ENCODE measurements at regions not wholly inside any gene's neighbourhood (a gene's known extent, or its start where the extent isn't known, plus 50 kb on each side); places are given as distances from the start of the nearest gene placed in this dataset.

- TF ChIP-seq, protein P1, sequence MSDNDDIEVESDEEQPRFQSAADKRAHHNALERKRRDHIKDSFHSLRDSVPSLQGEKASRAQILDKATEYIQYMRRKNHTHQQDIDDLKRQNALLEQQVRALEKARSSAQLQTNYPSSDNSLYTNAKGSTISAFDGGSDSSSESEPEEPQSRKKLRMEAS (CRISPR knock-in tag; IDR thresholded peaks at IDR 0.05), result no peak
- TF ChIP-seq, protein P2, sequence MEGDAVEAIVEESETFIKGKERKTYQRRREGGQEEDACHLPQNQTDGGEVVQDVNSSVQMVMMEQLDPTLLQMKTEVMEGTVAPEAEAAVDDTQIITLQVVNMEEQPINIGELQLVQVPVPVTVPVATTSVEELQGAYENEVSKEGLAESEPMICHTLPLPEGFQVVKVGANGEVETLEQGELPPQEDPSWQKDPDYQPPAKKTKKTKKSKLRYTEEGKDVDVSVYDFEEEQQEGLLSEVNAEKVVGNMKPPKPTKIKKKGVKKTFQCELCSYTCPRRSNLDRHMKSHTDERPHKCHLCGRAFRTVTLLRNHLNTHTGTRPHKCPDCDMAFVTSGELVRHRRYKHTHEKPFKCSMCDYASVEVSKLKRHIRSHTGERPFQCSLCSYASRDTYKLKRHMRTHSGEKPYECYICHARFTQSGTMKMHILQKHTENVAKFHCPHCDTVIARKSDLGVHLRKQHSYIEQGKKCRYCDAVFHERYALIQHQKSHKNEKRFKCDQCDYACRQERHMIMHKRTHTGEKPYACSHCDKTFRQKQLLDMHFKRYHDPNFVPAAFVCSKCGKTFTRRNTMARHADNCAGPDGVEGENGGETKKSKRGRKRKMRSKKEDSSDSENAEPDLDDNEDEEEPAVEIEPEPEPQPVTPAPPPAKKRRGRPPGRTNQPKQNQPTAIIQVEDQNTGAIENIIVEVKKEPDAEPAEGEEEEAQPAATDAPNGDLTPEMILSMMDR (IDR thresholded peaks at IDR 0.05), result no peak
- no peak for TF ChIP-seq ELF4 (CRISPR knock-in tag; IDR thresholded peaks at IDR 0.05; ENCODE audit: low read depth)
- TF ChIP-seq, protein P3, sequence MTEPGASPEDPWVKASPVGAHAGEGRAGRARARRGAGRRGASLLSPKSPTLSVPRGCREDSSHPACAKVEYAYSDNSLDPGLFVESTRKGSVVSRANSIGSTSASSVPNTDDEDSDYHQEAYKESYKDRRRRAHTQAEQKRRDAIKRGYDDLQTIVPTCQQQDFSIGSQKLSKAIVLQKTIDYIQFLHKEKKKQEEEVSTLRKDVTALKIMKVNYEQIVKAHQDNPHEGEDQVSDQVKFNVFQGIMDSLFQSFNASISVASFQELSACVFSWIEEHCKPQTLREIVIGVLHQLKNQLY (CRISPR knock-in tag; IDR thresholded peaks at IDR 0.05), result no peak
- TF ChIP-seq RORB (CRISPR knock-in tag; IDR thresholded peaks at IDR 0.05), result no peak
- TF ChIP-seq TEAD1 (CRISPR knock-in tag; IDR thresholded peaks at IDR 0.05), result no peak
- no peak for TF ChIP-seq FOXP4 (CRISPR knock-in tag; IDR thresholded peaks at IDR 0.05)
- no peak for TF ChIP-seq TEAD4 (CRISPR knock-in tag; IDR thresholded peaks at IDR 0.05)
- no peak for TF ChIP-seq ATF2 (CRISPR knock-in tag; IDR thresholded peaks at IDR 0.05; ENCODE audit: borderline replicate concordance, low read depth)
- TF ChIP-seq, protein P4, sequence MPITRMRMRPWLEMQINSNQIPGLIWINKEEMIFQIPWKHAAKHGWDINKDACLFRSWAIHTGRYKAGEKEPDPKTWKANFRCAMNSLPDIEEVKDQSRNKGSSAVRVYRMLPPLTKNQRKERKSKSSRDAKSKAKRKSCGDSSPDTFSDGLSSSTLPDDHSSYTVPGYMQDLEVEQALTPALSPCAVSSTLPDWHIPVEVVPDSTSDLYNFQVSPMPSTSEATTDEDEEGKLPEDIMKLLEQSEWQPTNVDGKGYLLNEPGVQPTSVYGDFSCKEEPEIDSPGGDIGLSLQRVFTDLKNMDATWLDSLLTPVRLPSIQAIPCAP (CRISPR knock-in tag; IDR thresholded peaks at IDR 0.05), result no peak
- no peak for TF ChIP-seq NFYB (CRISPR knock-in tag; conservative IDR thresholded peaks at IDR 0.05; ENCODE audit: low read depth)
These were observed 468.1 kb downstream of the ADGRL2 start for GRCh38 chr1:82268826-82269225.
